Mucosa of stomach (tissue), 1 donor: ENCODE measurements at regions not wholly inside any gene's neighbourhood (a gene's known extent, or its start where the extent isn't known, plus 50 kb on each side); places are given as distances from the start of the nearest gene placed in this dataset.

ENCODE experiments used
- H3K27me3 ChIP-seq: one replicate; pipeline ENCODE4 v1.7.0; 2013; ENCODE audit warnings: mild to moderate bottlenecking, low read length; ENCODE audit not compliant: control insufficient read depth, insufficient read depth
- H3K36me3 ChIP-seq: one replicate; pipeline ENCODE4 v1.7.0; 2013; ENCODE audit warnings: low read length; ENCODE audit not compliant: control insufficient read depth, insufficient read depth
- H3K4me1 ChIP-seq: one replicate; pipeline ENCODE4 v1.7.0; 2013; ENCODE audit warnings: mild to moderate bottlenecking, low read length; ENCODE audit not compliant: control insufficient read depth, insufficient read depth
- H3K4me3 ChIP-seq: one replicate; pipeline ENCODE4 v1.7.0; 2013; ENCODE audit warnings: low read length
- H3K9ac ChIP-seq: one replicate; pipeline ENCODE4 v1.7.0; 2013; ENCODE audit warnings: mild to moderate bottlenecking, low read length, moderate library complexity
- H3K9me3 ChIP-seq: one replicate; pipeline ENCODE4 v1.7.0; 2013; ENCODE audit warnings: mild to moderate bottlenecking, low read length, moderate library complexity; ENCODE audit not compliant: control insufficient read depth
- donor health status: Pancreatic carcinoma.

DNA sequence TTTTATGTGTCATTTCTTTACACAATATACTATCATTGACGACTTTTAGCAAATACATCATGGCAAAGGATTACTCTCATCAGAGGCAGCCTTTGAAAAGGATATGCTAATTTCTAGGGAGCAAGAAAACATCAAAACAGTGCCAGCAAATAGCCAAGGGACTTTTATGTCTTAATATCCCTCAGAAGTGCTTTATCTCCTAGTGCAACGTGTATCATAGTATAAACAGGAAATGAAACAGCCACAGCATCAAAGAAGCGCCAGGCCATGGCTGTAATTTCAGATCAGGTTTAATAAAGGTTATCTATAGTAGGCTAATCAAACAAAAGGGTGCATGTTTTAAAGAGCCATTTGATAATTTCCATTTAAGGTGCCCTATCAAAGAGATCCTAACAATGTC lies 159.9 kb downstream of the AXIN2 start:
- Histone ChIP-seq H3K36me3 (no peaks in the 10 kb centered on the region), H3K9me3 (no peaks in the 10 kb centered on the region), H3K9ac (no peak overlapping the region), H3K4me1 (peaks cover 11% of the 10 kb centered on the region), H3K27me3 (no peaks in the 10 kb centered on the region), H3K4me3 (no peak overlapping the region)

DNA sequence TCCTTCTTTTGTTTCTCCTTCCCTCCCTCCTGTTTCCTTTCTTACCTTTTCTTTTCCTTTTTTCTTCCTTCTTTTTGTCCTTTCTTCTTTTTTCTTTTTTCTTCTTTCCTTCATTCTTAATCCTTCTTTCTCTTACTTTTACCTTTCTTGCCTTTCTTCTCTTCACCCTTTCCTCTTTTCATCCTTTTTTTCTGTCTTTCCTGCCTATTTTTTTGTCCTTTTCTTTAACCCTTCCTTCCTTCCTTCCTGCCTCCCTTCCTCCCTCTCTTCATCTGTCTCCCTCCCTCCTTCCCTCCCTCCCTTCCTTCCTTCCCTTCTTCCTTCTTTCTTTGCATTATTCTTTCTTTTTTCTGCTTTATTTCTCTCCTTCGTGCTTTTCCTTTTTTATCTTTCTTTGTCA lies 160.7 kb downstream of the AXIN2 start:
- no peak overlapping the region for H3K9ac ChIP-seq

DNA sequence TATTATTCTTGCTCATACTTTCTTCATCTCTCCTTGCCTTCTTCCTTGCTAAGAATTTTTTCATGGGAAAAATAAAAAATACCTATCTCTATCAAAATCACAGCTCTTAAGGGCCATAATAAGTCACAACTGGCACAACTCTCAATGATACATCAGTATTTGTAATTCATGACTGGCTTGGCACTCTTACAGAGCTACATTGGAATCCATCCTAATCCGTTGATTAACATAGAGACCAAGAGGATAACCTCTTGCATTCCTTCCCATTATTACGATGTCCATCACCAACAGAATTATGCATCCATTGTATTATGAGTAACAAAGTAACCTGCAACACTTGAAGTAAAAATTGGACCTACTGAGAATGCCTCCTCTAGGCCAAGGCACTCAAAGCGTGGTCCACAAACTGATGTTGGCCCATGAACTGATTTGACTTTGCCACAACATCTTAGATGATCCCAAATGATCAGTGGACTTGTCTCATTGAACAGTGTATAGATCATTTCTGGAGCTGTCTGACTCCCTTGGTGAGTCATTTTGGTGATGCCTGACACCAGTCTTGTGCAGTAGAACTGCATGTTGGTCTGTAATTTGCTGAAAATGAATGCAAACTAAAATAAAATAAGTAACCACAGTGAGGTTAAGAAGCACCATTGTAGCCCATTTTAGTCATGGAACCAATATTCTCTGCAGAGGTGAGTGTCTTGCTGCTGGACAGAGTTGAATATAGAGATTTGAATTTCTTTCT lies 163.2 kb downstream of the AXIN2 start:
- Histone ChIP-seq H3K9me3 (no peaks in the 10 kb centered on the region), H3K27me3 (no peaks in the 10 kb centered on the region), H3K4me3 (no peak overlapping the region), H3K9ac (no peak overlapping the region), H3K36me3 (no peaks in the 10 kb centered on the region), H3K4me1 (peaks cover 11% of the 10 kb centered on the region)

More for the DNA sequence above, 160.7 kb downstream of the AXIN2 start:
- Histone ChIP-seq H3K36me3 (no peaks in the 10 kb centered on the region), H3K27me3 (no peaks in the 10 kb centered on the region), H3K4me1 (peaks cover 11% of the 10 kb centered on the region), H3K4me3 (no peak overlapping the region), H3K9me3 (no peaks in the 10 kb centered on the region)

GRCh38 chr17:65395924-65396323 lies 165.5 kb downstream of the AXIN2 start:
- Histone ChIP-seq H3K27me3 (no peaks in the 10 kb centered on the region), H3K9me3 (no peaks in the 10 kb centered on the region), H3K4me3 (no peak overlapping the region), H3K4me1 (peaks cover 5% of the 10 kb centered on the region), H3K9ac (no peak overlapping the region), H3K36me3 (no peaks in the 10 kb centered on the region)

DNA sequence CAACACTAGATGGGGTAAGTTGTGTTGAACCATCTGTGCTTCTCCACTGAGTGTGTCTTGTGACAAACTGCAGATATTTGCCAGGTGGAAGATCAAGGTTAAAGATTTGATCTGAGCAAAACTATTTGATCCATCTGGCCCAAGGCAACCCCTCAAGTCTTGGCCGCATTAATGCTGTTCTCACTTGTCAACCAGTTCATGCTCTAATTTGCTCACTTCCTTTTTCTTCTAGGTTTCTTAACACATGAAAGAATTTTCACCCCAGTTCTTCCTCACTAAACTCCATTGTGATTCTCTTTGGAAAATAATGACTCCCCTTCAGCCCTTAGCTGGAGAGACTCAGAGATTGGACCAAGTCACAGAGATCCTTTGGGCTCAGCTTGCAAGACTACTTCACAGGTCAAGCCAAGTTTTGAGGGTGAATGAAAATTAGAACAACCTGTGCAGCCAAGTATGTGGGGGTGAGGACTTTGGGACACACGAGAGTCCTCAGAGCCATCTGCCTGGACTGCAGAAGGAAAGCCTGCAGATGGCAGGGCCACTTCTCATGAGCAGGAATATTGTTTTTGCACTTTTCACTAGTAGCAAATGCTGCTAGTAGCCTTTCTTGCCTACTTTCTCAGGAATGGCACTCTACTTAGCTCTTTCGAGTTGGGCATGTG lies 166.5 kb downstream of the AXIN2 start:
- no peaks in the 10 kb centered on the region for H3K27me3 ChIP-seq
- H3K9ac ChIP-seq: no peak overlapping the region
- no peaks in the 10 kb centered on the region for H3K9me3 ChIP-seq
- no peak overlapping the region for H3K4me3 ChIP-seq
- no peaks in the 10 kb centered on the region for H3K36me3 ChIP-seq
- H3K4me1 ChIP-seq: no peaks in the 10 kb centered on the region

- Histone ChIP-seq H3K9ac (no peak overlapping the region), H3K4me1 (no peaks in the 10 kb centered on the region)
Observed at GRCh38 chr17:65393514-65393913, 167.9 kb downstream of the AXIN2 start.

DNA sequence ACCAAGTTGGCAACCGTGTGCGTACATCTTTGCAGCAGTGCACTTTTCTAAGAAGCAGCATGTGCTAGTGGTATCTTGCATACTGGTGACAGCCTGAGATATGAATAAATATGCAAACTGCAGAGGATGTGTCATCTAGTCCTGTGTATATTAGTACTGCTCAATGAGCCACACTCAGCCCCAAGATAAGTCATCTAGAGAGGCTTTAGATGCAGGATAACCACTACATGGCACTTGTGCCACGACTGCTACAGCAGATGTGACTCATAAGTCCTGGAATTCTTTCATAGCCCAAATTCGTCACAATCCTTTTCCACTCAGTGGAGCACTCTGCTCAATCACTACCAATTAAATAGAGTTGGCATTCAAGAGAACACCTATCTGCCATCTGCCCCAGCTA lies 171.5 kb downstream of the AXIN2 start:
- Histone ChIP-seq H3K4me1 (no peaks in the 10 kb centered on the region), H3K9ac (no peak overlapping the region), H3K27me3 (no peaks in the 10 kb centered on the region), H3K36me3 (no peaks in the 10 kb centered on the region), H3K9me3 (no peaks in the 10 kb centered on the region), H3K4me3 (no peak overlapping the region)

More at GRCh38 chr17:65393514-65393913, 167.9 kb downstream of the AXIN2 start:
- no peaks in the 10 kb centered on the region for H3K36me3 ChIP-seq
- no peak overlapping the region for H3K4me3 ChIP-seq
- no peaks in the 10 kb centered on the region for H3K27me3 ChIP-seq
- no peaks in the 10 kb centered on the region for H3K9me3 ChIP-seq

DNA sequence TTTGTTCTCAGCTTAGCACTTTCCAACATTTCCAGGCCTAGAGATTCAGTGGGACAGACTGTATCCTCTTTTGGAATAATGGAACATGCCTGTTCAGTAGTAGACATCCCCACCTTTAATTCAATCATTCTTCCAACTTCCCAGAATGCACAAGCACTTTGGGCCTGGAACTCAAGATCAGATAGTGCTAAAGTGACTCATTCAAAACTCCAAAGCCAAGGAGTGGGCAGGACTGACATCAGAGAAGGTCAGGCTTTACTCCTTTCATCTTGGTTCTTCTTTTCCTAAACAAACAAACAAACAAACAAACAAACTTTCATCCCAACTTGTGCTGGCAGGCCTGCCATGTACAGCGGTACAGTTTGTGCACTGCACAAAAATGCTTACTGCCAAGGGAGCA lies 172.0 kb downstream of the AXIN2 start:
- Histone ChIP-seq H3K4me1 (no peaks in the 10 kb centered on the region), H3K9me3 (no peaks in the 10 kb centered on the region), H3K4me3 (no peak overlapping the region), H3K9ac (no peak overlapping the region), H3K36me3 (no peaks in the 10 kb centered on the region), H3K27me3 (no peaks in the 10 kb centered on the region)

DNA sequence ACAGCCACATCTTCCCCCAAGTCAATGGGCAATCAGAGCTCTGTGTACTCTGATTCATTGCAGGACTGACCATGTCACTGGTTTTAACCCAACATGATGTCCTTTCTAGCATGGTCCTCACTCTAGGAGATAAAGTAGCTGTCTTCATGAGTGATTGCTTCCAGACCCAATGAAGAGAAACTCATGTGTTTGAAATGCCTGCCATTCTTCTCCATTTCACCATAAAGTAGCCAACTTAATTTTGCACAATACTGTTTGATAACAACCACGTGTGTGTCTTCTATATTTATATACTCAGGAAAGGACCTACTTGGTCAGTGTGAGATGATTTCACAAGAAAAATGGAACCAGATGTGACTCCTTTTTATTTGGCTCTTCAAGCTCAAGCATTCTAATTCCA lies 172.5 kb downstream of the AXIN2 start:
- Histone ChIP-seq H3K27me3 (no peaks in the 10 kb centered on the region), H3K4me3 (no peak overlapping the region), H3K36me3 (no peaks in the 10 kb centered on the region), H3K4me1 (no peaks in the 10 kb centered on the region), H3K9ac (no peak overlapping the region), H3K9me3 (no peaks in the 10 kb centered on the region)

DNA sequence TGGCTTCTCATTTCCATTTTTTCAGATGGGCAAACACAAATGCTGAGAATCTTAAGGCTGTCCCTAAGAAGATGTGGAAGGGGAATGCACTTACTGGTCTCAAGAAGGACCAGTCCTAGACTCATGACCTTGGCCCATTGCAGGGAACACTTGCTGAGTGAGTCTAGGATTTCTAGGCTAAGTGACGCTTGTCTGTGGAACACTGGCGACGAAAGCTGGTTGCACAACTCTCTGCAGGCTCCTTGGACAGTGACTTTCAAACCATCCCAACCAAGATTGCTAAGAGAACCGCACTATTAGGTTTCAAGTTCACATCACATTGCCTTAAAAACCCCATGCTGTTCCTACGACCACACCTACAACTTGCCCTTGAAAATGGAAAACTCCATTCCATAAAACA lies 174.1 kb downstream of the AXIN2 start:
- Histone ChIP-seq H3K9ac (no peak overlapping the region), H3K4me1 (no peaks in the 10 kb centered on the region), H3K27me3 (no peaks in the 10 kb centered on the region), H3K9me3 (no peaks in the 10 kb centered on the region), H3K4me3 (no peak overlapping the region), H3K36me3 (no peaks in the 10 kb centered on the region)

- Histone ChIP-seq H3K9ac (no peak overlapping the region), H3K4me1 (no peaks in the 10 kb centered on the region), H3K4me3 (no peak overlapping the region), H3K27me3 (no peaks in the 10 kb centered on the region), H3K36me3 (no peaks in the 10 kb centered on the region), H3K9me3 (no peaks in the 10 kb centered on the region)
Observed at GRCh38 chr17:65385726-65386125, 175.7 kb downstream of the AXIN2 start.

DNA sequence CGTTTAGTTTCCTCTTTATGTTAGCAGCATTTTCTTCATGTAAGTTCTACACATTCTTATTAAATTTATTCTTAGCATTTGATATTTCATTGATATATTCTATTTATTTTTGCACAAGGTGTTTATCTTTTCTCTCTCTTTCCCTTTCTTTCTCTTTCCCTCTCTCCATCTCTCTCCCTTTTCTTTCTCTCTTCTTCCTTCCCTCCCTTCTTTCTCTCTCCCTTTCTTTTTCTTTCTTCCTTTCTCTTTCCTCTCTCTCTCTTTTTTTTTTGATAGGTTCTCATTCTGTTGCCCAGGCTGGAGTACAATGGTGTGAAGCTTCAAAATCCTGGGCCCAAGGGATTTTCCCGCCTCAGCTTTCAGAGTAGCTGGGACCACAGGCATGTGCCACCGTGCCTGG lies 176.4 kb downstream of the AXIN2 start:
- H3K9me3 ChIP-seq: no peaks in the 10 kb centered on the region
- no peaks in the 10 kb centered on the region for H3K27me3 ChIP-seq
- H3K4me3 ChIP-seq: no peak overlapping the region
- H3K9ac ChIP-seq: no peak overlapping the region
- no peaks in the 10 kb centered on the region for H3K4me1 ChIP-seq
- H3K36me3 ChIP-seq: no peaks in the 10 kb centered on the region
